ENCODE measurements at regions not wholly inside any gene's neighbourhood (a gene's known extent, or its start where the extent isn't known, plus 50 kb on each side); places are given as distances from the start of the nearest gene placed in this dataset.

- TF ChIP-seq ZXDC (CRISPR knock-in tag; IDR thresholded peaks at IDR 0.05) (no peak), ZNF629 (CRISPR knock-in tag; conservative IDR thresholded peaks at IDR 0.05) (no peak), TP53 (CRISPR knock-in tag; conservative IDR thresholded peaks at IDR 0.05) (no peak), NR2F6 (IDR thresholded peaks at IDR 0.05) (no peak), NR2F6 (CRISPR knock-in tag; IDR thresholded peaks at IDR 0.05) (no peak), ZNF513 (CRISPR knock-in tag; conservative IDR thresholded peaks at IDR 0.05) (no peak)
These were observed 603.8 kb upstream of the CA10 start (continued) for GRCh38 chr17:52762147-52762793.

- H2AFZ ChIP-seq (ENCODE audit: low read length), result no peak overlapping the region
- peaks cover 86% of the 10 kb centered on the region for H3K9me3 ChIP-seq (ENCODE audit: low read length)
- ChIA-PET CTCF (ENCODE audit: low intra/inter-chr PET ratio, low total read pairs) (no interaction called here), POLR2A (no interaction called here)
- no peak for FAIRE-seq
- no peaks in the 10 kb centered on the region for H4K20me1 ChIP-seq (ENCODE audit: insufficient read depth, low read length)
- H3K9ac ChIP-seq (ENCODE audit: insufficient read depth, low read depth, low read length), result no peak overlapping the region
- intact Hi-C loops (cut with micrococcal nuclease; ENCODE audit: unreplicated experiment), result no loop called here
- no peak for DNase-seq (ENCODE audit: low spot score)
- H3K4me2 ChIP-seq (ENCODE audit: low read depth, low read length), result no peak overlapping the region
- H3K79me2 ChIP-seq (ENCODE audit: insufficient read depth, low read length), result no peaks in the 10 kb centered on the region
- no peak overlapping the region for H3K4me3 ChIP-seq (replicated peaks in 1 of 3; ENCODE audit: insufficient read depth in 1 of 3, low read depth in 2 of 3, low read length in 3 of 3)
- 50% methylated on average over 3 of the region's 3 CpGs for WGBS (ENCODE audit: low lambda C conversion rate)
- in situ Hi-C loops (cut with HindIII; ENCODE audit: extremely low pct_ligation_motif_present, low pct_unique_long_range_greater_than_20kb), result no loop called here
- no peak for TF ChIP-seq RBFOX2 (IDR thresholded peaks at IDR 0.05; ENCODE audit: low read depth, low read length)
- TF ChIP-seq JDP2 (CRISPR knock-in tag; IDR thresholded peaks at IDR 0.05; ENCODE audit: borderline replicate concordance), result no peak
- TF ChIP-seq HIC2 (CRISPR knock-in tag; IDR thresholded peaks at IDR 0.05; ENCODE audit: low read depth), result no peak
- no peak for TF ChIP-seq NFKBIZ (CRISPR knock-in tag; IDR thresholded peaks at IDR 0.05)
- no peak for TF ChIP-seq MXI1 (IDR thresholded peaks at IDR 0.05; ENCODE audit: borderline replicate concordance, low read depth, low read length)
- no peak for TF ChIP-seq REL (CRISPR knock-in tag; conservative IDR thresholded peaks at IDR 0.05)
- no peak for TF ChIP-seq HOXA7 (CRISPR knock-in tag; IDR thresholded peaks at IDR 0.05)
- no peak for TF ChIP-seq RELA (CRISPR knock-in tag; IDR thresholded peaks at IDR 0.05)
- no peak for TF ChIP-seq WIZ (CRISPR knock-in tag; IDR thresholded peaks at IDR 0.05)
- TF ChIP-seq ZBTB2 (CRISPR knock-in tag; IDR thresholded peaks at IDR 0.05; ENCODE audit: low read depth), result no peak
- no peak for TF ChIP-seq ZNF468 (CRISPR knock-in tag; IDR thresholded peaks at IDR 0.05)
- no peaks in the 10 kb centered on the region for H3K4me1 ChIP-seq (ENCODE audit: insufficient read depth, low read length)
- H3K27me3 ChIP-seq (ENCODE audit: control insufficient read depth in 1 of 2, insufficient read depth in 2 of 2, low read length in 2 of 2), result no peaks in the 10 kb centered on the region
- no peaks in the 10 kb centered on the region for H3K36me3 ChIP-seq (replicated peaks in 1 of 2; ENCODE audit: control insufficient read depth in 1 of 2, insufficient read depth in 2 of 2, low read length in 2 of 2)
- no peak for ATAC-seq
- H3K27ac ChIP-seq (ENCODE audit: extremely low read length, insufficient read depth, low read length), result no peak overlapping the region
- no TSS peak for BruUV-seq (replicated peaks)
These were observed 601.4 kb upstream of the CA10 start for GRCh38 chr17:52759864-52760263.

Measured in HepG2 (cell line).